ENCODE measurements at regions not wholly inside any gene's neighbourhood (a gene's known extent, or its start where the extent isn't known, plus 50 kb on each side); places are given as distances from the start of the nearest gene placed in this dataset.

DNA sequence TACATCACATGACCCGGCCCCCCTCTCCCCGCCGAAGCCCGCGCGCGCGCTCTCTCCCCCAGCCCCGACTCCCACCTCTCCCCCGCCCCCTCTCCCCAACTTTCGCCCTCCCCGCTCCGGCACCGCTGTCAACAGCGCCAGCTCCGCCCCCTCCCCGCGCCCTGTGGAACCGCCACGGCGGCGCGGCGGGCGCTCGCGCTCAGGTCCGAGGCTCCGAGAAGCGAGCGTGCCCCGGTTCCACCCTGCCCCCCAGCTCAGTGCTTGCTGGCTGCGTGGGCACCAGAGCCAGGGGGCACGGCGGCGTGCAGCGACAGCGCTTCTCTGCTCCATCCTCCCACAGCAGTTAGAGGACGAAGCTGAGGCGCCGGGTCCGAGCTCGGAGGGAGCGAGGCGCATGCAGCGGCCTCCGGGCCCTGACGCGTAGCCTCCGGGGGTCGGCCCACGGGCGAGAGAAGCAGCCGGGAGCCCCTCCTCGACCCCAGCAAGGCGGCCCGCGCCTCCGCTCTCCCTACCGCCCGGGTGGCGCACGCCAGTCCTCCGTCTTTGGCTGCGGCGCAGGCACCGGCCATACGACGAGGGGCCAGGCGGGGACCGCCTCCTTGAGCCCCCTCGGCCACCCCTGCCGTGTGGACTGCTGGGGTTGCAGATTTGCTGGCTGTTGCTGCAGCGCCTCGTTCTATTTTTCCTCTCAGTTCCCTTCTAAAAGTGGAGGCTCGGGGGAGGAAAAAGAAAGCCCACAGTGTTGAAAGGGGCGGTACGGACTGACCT is 109.5 kb downstream of the KCNRG start:
- intact Hi-C loops (cut with DNase I): loop anchor here (1.0 to 10.0 kb wide), 8 partner anchors 42 to 1680 kb away; partner anchors contain the start of genes DHRS12, INTS6, KPNA3 and SPRYD7
- H3K27ac ChIP-seq: peak overlapping the region; percentile 100
- peak in 1 of 2 donors; percentile 78 for DNase-seq (ENCODE audit: low spot score in 2 of 2)
- H3K9me3 ChIP-seq: no peaks in the 10 kb centered on the region
- H3K4me3 ChIP-seq: peak overlapping the region; percentile 76 to 90
- peaks cover 0 to 20% of the 10 kb centered on the region in 2 donors for H3K4me1 ChIP-seq
- no peaks in the 10 kb centered on the region for H3K36me3 ChIP-seq
- no peak for TF ChIP-seq CTCF (IDR thresholded peaks at IDR 0.05)
- no peaks in the 10 kb centered on the region for H3K27me3 ChIP-seq

- Histone ChIP-seq H3K4me3 (peak overlapping the region; percentile 76 to 90), H3K4me1 (peaks cover 0 to 25% of the 10 kb centered on the region in 2 donors), H3K9me3 (no peaks in the 10 kb centered on the region), H3K36me3 (no peaks in the 10 kb centered on the region), H3K27ac (peak overlapping the region; percentile 100), H3K27me3 (no peaks in the 10 kb centered on the region)
- no peak for DNase-seq (ENCODE audit: low spot score in 2 of 2)
- intact Hi-C loops (cut with DNase I): loop anchor here (1.0 to 10.0 kb wide), 5 partner anchors 43 to 1680 kb away; partner anchors contain the start of genes DHRS12, INTS6 and SPRYD7
- no peak for TF ChIP-seq CTCF (IDR thresholded peaks at IDR 0.05)
Observed at GRCh38 chr13:50125304-50125553, 110.0 kb downstream of the KCNRG start.

- Histone ChIP-seq H3K27me3 (no peaks in the 10 kb centered on the region), H3K27ac (peak overlapping the region; percentile 100), H3K36me3 (no peaks in the 10 kb centered on the region), H3K4me1 (peaks cover 0 to 27% of the 10 kb centered on the region in 2 donors), H3K9me3 (no peaks in the 10 kb centered on the region), H3K4me3 (peak overlapping the region; percentile 76 to 90)
- peak; percentile 75 to 96 for DNase-seq (ENCODE audit: low spot score in 2 of 2)
- intact Hi-C loops (cut with DNase I): loop anchor here (1.0 to 10.0 kb wide), 5 partner anchors 43 to 1679 kb away; partner anchors contain the start of genes DHRS12, INTS6 and SPRYD7
- TF ChIP-seq CTCF (IDR thresholded peaks at IDR 0.05): no peak
Observed at GRCh38 chr13:50125554-50126262, 110.5 kb downstream of the KCNRG start.

DNA sequence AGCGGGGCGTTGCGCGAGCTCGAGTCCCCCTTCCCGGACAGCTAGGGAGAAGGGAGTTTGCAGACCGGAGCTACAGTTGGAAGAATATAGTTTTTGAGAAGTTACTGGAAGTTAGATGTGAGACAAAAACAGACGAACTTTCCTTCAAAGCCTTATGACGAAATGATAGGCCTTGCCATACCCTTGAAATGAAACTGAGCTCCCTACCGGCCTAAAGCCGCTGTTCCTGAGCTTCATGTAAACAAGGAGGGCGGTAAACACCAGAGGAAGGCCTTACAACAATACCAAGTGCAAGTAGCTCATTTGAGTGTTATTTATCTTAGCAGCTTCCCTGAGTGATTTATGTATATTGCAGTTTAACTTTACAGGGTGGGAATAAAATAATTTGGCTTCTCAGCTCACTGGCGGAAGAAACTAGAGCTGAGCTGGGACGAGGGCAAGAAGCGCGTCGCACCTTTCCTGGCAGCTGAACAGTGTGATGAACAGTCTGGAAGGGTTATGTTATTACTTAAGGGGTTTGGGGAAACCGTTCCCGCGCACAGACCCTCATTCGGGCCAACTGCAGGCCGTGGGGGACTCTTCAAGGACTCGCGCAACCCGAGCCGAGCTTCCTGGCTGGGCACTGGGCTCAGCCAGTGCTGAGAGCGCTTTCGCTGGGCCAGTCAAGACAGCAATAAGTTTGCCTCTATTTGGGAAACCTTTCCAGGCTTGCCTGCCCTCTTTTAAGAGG is 111.2 kb downstream of the KCNRG start:
- DNase-seq (ENCODE audit: low spot score in 2 of 2): no peak
- H3K36me3 ChIP-seq: no peaks in the 10 kb centered on the region
- H3K9me3 ChIP-seq: no peaks in the 10 kb centered on the region
- peaks cover 0 to 31% of the 10 kb centered on the region in 2 donors for H3K4me1 ChIP-seq
- H3K4me3 ChIP-seq: peak overlapping the region; percentile 76 to 90
- peak overlapping the region; percentile 100 for H3K27ac ChIP-seq
- TF ChIP-seq CTCF (IDR thresholded peaks at IDR 0.05): no peak
- no peaks in the 10 kb centered on the region for H3K27me3 ChIP-seq
- intact Hi-C loops (cut with DNase I): loop anchor here (5.0 to 10.0 kb wide), 3 partner anchors 296 to 1678 kb away; partner anchors contain the start of genes DHRS12 and INTS6

DNA sequence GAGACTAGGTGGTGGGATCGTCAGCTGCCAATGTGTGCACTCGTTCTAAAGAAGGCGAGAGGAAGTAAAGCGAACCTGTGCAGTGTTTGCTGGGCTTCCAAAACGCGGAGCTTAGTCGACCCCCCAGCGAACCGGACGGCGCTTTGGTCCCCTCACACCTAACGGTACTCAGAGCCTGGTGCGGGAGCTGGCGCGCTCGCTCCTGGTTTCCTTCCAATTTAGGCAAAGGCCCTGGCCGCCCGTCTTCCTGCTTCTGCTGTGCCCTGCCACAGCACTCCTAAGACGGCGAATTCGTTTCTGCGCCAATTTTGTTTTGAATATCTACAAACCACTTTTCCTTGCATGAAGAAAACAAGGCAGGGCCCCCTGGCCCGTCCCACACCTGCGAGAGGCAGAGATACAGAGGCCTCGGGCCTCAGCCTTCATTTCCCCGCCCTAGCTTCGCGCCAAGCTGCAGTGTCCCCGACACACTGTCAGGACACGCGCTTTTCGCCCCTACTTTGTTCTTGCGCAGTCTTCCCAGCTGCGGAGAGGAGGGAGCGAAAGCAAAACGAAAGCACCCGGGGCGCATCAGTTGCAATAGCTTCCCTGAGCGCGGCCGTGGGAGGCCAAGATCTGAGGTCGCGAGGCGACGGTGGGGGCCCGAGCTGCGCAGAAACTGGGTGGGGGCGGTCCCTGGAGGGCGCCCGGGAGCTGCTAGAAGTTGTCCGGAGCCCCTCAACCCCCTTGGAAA is 111.9 kb downstream of the KCNRG start:
- Histone ChIP-seq H3K9me3 (no peaks in the 10 kb centered on the region), H3K4me1 (peaks cover 0 to 30% of the 10 kb centered on the region in 2 donors), H3K27ac (peak overlapping the region in 1 of 2 donors; percentile 100), H3K27me3 (peaks cover 2% of the 10 kb centered on the region), H3K36me3 (no peaks in the 10 kb centered on the region), H3K4me3 (peak overlapping the region; percentile 9 to 76)
- intact Hi-C loops (cut with DNase I): loop anchor here (5.0 to 10.0 kb wide), 3 partner anchors 295 to 1678 kb away; partner anchors contain the start of genes DHRS12 and INTS6
- peak in 1 of 2 donors; percentile 69 for DNase-seq (ENCODE audit: low spot score in 2 of 2)
- TF ChIP-seq CTCF (IDR thresholded peaks at IDR 0.05): no peak
